ENCODE measurements at regions not wholly inside any gene's neighbourhood (a gene's known extent, or its start where the extent isn't known, plus 50 kb on each side); places are given as distances from the start of the nearest gene placed in this dataset.

DNA sequence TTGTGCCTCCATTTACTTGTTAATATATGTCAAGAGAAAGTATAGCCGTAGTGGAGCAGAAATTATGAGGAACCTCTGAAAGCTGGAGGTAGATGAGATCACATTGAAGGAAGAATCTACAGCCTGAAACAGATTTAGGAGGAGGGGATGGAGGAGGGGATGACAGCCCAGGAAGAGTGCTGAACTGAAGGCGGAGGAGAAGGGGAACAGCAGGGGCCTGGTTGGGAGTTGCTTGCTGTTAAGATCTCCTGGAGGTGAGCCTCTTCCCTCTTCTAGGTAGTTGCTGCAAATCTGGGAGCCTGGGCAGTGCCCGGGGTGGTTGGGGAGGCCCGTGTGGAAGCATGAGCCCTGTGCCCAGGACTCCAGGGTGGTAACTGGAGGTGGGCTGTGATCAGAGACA lies 111.8 kb upstream of the SEMA6A start:
- no peak for DNase-seq

DNA sequence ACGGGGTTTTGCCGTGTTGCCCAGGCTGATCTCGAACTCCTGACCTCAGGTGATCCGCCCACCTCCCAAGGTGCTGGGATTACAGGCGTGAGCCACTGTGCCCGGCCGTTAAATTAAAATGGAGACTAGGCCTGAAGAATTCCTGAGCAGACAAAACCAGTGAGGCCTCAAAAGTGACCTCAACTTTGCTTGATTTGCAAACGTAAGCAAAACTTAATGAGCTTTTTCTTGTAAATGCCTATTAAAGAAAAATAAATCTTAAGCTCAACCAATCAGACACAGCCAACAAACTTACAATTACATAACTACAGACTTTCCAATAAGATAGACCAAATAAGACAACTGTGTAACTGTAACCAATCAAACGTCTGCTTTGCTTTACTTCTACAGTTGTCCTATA lies 111.3 kb upstream of the SEMA6A start:
- no peak for DNase-seq

DNA sequence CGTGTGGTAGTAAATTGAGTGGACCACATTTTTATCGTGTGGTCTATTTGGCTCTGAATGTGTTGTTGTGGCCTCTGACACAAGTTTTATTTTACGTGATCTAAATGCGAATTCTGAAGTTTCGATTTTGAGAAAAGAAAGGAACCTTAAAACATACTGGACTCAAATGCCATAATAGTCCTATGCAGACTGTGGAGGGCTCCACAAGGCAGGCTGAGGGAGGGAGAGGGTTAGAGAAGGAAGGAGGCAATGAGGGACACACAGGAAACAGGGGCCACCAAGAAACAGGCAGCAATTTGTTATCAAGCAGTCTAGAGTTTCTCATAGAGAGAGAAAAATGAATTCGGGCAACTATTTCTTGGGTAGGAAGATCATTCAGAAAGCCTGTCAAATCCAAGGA lies 110.4 kb upstream of the SEMA6A start:
- no peak for DNase-seq

DNA sequence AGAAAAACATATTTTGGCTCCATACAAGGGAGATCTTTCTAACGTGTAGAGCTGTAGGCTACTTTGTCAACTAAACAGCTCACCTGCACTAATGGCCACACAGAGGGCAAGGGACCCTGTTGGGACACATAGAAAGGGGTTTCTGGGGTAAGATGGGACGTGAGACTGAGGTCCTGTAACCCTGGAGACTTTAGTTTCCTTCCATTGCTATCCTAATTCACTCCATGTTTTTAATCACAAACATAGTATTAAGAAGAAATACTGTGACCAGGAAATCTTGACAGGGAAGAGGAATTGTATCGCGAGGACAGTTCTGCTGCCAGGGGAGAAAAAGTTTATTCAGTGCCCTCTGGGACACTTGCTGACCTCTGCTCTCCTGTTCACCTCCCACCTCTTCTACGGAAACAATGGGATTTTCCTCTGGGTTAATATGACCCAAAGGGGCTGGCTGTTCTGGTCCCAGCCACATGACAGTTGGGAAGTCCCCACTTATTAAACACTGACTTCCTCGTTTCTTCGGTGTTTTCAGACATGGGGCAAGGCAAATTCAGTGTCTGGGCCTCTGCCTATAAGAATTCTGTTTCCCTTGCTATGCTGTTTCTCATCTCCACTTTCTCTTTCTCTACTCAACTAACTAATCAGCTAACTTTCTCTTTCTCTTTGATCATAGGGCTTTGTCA lies 106.9 kb upstream of the SEMA6A start:
- no peak for DNase-seq

DNA sequence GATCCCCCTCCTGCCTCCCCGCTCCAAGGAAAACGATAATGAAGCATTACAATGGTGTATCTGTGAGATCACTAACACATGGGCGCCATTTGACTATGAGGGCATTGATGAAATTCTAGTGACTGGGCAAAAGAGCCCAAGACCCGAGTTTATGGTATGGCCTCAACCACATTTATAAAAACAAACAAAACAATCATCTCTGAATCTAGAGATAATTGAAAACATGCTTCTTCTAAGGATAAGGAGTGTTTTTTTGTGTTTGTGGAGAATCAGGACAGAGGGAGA lies 100.9 kb upstream of the SEMA6A start:
- no peak for DNase-seq

DNA sequence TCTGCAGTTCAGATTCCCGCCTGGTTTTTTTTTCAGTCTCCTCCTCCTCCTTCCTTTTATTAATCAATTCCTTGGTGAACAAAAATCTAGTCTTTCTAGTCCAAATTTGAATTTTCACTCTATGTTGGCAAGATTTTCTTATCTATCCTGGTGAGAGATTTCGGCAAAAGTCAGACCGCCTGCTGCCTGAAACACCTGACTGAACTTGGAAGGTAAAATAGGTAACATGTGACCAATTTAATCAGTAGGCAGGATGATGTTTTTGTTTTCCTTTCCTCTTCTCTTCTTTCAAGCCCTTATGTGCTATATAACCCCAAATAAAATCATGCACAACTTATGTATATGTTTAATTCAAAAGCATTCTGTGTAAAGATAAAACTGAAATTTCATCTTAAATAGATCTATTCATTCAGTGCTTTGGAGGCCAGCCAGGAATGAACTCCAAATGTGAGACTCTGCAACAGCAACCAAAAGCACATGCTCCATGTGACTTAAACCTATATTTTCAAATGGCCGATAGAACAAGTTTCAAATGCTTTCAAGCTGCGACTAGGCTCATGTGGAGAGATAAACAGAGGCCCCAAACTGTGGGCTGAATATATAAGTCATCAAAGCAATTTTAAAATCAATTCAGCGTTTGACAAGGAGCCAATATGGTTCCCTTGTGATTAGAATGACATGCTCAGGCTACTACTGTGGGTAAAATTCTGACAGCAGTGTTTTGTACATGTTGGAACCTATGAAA lies 100.4 kb upstream of the SEMA6A start:
- no peak for DNase-seq

DNA sequence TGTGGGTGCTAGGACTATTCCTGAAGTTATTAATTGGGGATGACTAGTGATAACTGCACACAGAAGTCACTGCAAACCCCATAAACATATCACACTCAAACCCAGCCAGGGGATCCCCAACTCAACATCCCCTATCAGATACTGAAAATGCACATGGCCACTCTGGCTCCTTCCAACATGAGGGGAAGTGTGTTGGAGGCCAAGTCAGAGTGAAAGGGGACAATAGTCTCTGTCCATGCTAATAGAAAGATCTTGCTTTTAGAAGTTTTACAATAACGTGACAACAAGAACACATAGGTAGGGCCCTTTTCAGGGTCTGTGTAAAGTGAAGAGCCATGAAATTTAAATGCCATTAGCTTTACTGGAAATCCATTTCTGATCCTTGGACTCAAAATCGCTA lies 98.8 kb upstream of the SEMA6A start:
- no peak for DNase-seq

DNA sequence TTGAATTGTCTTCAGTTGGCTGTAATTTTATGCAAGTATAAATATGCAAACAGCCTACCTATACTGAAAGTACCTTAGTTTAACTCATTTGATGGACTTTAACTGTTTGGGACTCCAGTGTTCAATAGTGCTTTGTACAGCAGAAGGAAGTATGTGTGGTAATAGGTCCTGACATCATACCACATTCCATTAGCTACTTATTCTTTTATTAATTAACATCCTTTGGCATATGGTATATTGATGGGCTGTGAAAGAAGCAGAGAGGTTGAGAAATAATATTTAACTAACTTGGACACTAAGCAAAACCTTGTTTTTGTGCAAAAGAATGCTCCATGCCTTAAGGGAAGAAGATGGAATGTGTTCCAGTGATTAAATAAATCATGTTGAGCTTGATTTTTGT lies 97.6 kb upstream of the SEMA6A start:
- no peak for DNase-seq

DNA sequence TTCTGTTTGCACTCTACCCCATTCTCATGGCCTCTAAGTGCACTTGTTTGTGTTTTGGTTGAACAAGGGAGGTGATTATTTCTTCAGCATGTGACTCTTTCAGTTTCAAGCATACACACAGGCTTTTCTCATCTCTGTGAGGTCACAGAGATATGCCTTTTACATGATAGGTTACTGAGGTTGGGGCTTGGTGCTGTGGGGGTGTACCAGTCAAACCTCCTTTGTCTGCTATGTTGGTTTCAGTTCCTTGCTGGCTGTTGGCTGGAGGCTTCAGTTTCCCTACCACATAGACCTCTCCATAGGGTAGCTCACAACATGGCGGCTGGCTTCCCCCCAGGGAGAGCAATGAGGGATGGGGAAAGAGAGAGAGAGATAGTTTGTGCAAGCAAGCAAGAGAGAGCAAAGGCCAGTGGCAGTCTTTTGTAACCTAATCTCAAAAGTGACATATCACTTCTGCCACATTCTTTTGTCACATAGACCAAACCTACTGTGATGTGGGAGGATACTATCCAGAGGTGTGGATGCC lies 96.7 kb upstream of the SEMA6A start:
- no peak for DNase-seq

DNA sequence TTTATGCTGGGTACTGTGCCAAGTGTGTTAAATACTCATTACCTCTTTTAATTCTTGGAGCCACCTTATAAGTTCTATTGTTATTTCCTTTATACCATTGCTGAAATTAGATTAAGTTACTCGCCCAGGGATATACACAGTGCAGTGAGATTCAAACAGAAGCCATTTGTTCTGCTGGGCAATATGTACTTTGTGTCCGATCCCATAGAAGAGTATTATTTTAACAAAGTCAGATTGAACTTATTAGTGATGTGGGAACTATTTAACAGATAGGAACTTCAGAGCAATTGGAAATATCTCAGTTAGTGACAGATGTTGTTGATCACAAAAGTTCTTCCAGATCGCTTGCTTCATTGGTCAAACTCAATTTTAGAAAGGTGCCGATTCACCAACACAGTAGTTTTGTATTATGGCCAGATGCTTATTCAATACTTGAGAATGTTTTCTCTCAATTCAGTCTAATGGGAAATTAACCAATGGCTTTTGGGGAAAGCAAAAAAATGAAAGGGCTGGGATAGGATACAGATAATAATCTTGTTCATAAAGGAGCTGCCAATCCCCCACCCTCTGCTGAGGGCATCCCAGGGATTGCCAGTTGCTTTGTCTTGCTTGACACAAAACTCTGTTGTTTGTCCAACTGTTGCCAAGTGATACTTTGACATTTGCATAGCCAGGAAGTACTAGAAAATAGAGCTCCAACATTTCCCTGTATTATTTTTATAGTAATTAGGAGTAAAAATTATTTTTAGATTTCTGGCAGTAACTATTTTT lies 94.8 kb upstream of the SEMA6A start:
- DNase-seq: no peak

DNA sequence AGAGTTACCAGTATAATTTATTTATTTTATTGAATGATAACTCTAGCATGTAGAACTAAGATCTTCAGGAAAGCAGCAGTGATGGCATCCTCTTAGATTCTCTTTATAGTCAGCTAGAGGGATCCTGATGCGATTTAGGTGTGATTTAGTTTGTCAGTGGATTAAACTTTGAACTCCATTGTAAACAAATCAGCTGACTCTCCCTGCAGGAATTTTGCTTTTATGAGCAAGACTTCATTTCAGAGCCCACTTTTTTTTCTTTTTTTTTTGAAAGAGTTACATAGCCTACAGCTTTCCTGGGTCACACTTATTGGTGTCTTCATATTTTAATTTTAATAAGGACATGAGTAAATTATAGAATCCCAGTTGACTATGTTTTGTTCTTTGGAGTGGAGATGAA lies 93.8 kb upstream of the SEMA6A start:
- DNase-seq: no peak

DNA sequence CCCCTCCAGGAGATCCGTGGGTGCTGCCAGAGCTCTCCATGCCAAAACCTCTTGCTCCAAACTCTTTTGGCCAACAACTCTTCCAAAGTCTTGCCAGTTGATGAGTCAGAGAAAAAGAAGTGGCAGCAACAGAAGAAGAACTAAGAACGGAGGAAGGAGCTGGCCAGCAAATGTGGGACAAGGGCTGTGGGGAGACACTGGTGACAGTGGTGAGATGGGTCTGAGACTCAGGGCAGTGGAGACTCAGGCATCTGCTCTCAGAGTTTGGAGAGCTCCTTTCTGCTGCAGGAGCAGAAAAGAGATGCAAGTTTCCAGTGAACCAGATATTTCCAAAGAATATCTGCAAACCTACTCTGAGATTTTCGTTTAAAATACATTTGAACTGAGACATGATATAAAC lies 92.3 kb upstream of the SEMA6A start:
- DNase-seq: no peak

DNA sequence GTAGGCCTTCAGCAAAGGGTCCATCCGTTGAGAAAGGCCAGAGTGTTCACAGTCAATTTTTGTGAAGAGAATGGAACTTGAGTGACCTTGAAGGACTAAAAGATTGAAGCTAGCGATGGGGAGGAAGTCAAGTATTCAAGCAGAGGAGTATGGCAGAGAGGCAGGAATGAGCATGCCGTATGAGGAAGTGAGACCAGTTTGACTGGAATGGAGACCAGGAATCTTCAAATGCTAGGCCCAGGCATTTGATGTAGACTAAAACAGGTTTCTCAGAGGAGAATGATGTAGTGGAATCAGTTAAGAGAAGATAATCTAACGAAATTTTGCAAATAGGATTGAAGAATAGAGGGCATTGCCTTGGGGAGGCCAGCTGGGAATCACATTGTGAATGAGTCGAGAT lies 90.4 kb upstream of the SEMA6A start:
- no peak for DNase-seq

DNA sequence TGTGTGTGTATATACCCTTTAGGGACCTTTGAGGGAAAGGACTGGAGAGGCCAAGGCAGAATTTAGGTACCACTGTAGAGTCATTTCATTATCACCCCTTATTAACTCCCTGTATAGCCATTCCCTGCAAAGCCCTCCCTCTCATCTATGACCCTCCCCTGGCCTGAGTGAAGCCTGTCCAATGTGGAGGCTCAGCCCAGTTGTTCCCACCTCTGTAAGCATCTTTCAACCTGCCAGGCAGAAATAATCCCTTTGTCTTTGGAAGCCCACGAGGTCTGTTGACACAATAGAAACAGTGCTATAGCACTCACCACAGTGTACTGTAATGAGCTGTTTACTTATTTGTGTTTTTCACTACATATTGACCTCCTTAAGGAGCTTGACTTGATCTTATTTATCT lies 88.5 kb upstream of the SEMA6A start:
- DNase-seq: no peak

DNA sequence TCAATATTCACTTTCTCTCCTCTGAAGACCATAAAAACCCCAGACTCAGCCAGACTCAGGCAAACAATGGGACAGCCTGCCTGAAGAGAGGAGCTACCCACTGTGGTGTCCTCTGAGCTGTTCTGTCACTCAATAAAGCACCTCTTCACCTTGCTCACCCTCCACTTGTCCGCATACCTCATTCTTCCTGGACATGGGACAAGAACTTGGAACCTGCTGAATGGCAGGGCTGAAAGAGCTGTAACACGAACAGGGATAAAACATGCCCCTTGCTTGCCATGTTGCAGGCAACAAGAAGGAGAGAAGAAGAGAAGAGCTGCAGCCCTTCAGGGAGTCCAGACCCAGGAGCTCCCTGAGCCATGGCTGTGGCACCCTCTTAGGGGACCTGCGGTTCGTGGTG lies 86.8 kb upstream of the SEMA6A start:
- no peak for DNase-seq

DNA sequence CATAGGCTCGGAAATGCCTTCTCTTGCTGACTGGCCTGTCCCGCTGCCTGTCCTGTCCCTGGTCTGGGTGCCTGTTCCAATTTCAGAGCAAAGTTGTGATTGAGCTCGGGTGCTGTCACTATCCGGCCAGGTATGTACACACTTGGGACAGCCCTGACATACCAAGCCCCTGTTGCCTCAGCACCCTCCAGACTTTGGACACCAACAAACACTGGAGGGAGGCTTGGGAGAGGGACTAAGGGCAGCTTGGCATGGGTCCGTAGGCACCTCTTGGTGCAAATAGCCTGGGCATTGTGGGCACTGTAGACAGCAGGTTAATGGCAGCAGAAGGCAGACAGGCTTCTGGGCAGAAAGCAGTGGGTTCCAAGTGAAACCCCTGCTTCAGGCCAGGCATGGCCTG lies 86.3 kb upstream of the SEMA6A start:
- no peak for DNase-seq

DNA sequence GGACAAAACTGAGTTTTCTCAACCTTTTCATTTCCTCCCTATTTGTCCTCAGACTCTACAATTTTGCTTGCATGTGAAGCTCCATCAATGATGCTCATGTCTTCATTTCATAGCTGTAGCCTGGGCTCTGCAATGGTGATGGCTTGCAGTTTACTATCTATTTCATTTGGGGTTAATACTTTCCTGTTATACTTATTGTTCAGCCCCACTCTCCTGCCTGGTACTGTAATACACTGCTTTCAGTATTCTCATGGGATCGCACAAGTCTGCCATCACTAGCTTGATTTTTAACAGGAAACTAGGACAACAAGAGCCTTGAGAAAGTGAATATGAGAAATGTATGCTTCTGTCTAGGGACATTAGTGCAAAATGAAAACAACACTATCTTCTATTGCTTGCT lies 84.2 kb upstream of the SEMA6A start:
- no peak for DNase-seq

DNA sequence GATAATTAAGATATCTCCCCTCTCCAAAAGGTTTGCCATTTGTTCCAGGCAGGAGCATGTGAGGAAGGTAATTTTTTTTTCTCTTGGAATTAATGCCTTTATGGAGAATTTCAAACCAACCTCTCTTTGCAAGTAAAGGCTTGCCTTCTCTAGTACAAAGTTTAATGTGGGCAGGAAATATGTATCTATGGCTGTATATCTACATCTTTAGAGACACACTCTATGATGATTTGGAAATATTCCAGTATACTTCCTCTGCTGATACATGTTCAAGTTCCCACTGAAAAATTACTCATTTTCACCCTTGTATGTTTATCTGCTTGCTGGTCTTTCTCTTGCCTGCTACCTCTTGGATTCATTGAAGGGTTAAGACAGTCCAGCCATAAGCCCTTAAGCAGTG lies 83.5 kb upstream of the SEMA6A start:
- DNase-seq: no peak

DNA sequence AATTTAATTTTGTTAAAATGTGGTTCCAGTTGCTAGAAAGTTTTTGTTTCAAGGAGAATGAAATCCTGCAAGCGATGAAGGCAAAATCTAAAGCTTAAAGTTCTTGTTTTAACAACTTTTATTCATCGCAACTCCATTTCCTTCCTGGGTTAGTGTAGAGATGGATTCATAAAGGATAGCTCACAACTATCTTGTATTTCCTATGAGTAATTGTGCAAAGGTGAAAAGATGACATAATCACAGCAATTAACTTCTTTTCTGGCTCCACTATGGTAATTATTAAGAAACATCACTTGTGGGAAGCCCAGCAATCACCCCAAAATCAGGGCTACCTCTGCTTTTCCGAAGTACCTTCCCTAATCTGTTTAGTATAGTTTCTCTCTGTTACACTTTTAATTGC lies 80.8 kb upstream of the SEMA6A start:
- no peak for DNase-seq

DNA sequence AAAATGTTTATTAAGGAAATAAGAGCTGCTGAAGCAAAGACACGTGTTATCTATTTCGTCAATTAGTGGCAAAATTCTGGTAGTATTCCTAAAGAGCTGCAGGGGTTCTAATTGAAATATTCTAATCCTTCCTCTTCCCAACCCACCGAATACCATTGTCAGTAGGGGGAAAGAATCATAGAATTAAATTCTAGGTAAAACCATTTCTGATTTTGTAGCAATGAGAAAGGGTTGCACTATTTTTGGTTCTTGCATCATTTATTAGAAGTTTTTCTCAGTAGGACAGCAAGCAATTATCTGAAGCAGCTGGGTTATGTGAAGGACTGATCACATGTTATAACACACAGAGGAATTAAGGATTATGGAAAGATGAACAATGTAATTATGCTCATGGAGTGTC lies 80.3 kb upstream of the SEMA6A start:
- DNase-seq: no peak

DNA sequence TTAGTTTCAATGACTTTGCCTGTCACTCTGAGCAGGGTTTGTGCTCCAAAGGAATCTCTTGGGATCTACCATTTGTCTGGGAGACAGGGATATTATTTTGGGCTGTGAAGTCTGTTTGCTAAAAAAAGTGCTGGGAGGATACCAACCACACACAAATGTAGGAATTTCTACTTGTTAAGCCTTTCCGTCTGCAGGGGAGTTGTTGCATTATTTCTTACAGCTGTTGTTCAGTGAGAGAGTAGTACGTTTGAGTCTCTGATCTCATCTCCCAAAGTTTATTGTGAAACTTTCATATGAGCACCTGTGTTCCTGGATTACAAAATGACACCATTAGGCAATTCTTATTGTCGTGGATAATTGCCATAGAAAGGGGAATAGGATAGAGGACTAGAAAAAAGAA lies 78.3 kb upstream of the SEMA6A start:
- no peak for DNase-seq

DNA sequence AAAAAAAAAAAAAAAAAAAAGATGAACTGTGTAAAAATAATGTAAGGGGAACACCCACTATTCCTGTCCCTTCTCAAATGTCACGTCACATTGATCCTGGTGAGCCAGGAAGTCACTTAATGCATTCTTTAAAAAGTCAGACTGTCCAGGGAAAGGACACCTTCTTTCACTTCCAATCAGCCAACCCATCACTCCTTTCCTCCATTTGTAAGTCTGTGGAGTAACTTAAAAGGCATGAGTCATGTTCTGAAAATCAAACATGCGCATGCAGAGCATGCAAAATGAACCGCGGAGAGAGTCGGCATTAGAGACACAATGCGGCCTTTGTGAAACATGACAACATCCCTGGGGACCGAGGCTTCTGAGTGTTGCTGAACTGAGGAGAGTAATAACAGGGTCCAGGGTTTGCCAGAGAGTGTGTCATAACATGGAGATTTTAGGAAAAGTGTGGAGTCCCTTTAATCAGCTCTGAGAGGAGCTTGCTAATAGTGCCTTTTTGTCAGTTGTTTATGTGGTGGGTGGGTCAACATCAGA lies 77.6 kb upstream of the SEMA6A start:
- DNase-seq: no peak

DNA sequence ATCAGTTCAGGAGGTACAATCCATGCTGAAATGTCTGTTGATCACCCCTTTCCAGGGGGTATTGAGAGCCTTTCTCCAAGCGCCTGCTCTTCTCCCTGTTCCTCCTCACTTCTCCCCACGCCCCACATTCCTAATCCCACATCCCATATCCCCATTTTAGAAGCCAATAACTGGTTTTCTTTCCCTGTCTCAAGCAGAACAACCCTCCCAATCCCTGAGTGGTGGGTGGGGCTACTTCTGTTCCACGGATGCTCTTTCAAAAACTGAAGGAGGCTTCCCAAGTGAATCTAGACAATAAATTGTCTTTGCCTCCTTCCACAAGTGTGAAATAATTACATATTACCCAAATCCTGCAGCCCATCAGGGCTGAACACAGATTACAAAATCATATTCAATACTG lies 77.0 kb upstream of the SEMA6A start:
- no peak for DNase-seq

DNA sequence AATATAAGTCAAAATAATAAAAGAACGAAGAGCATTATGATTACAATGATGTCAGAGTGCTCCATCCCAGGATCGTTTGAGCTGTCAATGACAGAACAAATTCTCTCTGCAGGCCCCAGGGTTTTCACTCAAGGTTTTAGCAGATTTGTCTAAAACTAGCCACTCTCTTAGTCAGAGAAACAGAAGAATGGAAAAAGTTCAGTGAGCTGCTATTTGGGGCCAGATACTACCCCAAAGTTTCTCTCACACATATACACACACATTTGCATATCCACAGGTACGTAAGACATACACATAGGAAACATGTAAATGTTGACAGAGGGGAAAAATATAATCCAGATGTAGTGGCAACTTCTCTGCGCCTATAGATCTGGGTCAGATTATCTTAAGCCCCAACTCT lies 76.3 kb upstream of the SEMA6A start:
- no peak for DNase-seq
